SKM-1 treated with dmso at 0.1 percent for 144 hours (cell line): ENCODE measurements at regions not wholly inside any gene's neighbourhood (a gene's known extent, or its start where the extent isn't known, plus 50 kb on each side); places are given as distances from the start of the nearest gene placed in this dataset.

ENCODE experiments used
- DNase-seq: peaks from one replicate; lab custom pipeline; 2025; ENCODE audit not compliant: unreplicated experiment; lab: John Stamatoyannopoulos, UW

DNA sequence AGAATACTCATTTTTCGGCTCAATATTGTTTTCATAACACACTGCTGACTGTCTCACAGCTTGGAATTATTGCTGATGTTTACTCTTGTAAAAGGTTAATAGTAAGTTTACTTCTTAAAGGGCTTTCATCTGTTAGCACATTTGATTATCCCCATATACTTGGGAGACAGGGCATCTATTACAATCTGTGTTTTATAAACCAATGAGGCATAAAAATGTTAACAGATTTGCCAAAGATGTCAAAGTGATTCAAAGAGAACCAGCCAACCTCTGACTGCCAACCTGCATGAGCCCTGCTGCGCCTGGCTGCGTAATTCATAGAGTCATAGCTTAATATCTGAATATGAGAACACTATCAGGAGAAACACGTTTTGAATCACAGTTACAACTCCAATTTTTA, 665.6 kb downstream of the TRIML1 start:
- DNase-seq: no peak

- DNase-seq: no peak
Measured at GRCh38 chr4:188811121-188811520, 671.9 kb downstream of the TRIML1 start.

DNA sequence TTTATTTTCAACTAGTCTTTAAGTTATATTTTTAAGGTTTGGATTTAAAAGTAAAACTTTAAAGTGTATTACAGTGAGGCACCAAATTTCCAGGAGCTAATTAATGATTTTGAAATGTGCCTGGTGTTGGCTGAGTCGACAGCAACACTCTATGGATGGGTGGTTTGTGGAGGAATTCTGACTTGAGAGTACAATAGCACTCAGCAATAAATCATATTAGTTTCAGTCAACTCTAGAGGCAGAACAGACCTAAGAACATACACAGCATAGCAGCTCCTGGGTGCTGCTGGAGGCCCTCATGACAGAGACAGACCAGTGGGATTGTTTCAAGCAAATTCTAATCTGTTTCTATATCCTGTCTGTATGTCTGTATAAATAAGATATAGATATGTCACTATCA, 673.4 kb downstream of the TRIML1 start:
- no peak for DNase-seq

- no peak for DNase-seq
Measured at GRCh38 chr4:188818300-188818699, 679.1 kb downstream of the TRIML1 start.

DNA sequence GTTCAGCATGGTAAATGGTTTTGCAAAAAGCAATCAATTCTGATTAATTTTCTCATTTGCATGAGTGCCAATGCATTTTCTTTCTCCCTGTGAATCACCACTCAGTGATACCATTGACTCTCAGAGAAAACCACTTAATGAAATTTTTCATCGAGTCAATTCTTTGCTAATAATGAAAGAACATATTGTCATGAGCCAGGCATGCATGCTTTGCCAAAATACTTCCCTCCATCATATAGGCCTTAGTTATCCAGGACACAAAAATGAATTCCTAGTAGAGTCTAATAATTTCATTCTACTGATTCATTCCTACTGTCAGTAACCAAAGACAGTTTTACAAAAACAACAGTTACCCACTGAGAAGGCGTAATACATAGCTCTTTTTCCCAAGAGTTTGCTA, 680.0 kb downstream of the TRIML1 start:
- no peak for DNase-seq

DNA sequence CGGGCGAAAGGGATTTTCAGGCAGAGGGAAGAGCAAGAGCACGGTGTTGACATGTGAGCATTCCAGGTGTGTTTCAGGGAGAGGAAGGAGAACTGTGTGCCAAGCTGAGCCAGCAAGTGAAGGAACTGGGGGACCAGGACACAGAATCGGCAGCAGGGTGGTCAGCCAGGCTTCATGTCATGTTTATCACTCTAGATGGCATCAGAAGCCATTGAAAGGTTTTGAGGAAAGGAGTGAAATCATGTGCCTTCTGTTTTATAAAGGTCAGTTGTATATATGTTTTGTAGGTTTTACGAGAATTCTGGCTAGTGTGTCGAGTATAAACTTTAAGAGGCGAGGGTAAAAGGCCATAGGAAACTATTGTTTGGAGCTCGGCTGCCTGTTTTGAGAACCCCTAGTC, 682.3 kb downstream of the TRIML1 start:
- no peak for DNase-seq

- no peak for DNase-seq
Measured at GRCh38 chr4:188822698-188823097, 683.5 kb downstream of the TRIML1 start.

GRCh38 chr4:188824553-188824952, 685.3 kb downstream of the TRIML1 start:
- DNase-seq: no peak

- no peak for DNase-seq
Measured at GRCh38 chr4:188826393-188826792, 687.2 kb downstream of the TRIML1 start.

DNA sequence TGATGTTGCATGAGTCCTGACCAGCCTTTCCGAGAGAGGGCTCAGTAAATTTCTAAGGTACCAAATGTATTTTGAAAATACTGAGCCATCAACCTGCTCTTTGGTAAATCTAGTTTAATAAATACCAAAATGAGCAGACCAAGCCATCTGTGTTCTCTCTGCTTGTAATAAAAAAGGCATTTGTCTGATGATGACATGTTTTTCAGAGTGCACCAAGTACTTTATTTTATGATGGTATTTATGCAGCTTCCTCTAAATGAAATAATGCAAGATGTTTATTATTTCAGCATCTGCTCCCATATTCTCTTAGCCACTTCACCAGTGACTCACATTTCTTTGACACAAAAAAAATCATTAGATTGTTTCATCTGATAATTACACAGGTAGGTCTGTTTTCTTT, 700.5 kb downstream of the TRIML1 start:
- DNase-seq: no peak

DNA sequence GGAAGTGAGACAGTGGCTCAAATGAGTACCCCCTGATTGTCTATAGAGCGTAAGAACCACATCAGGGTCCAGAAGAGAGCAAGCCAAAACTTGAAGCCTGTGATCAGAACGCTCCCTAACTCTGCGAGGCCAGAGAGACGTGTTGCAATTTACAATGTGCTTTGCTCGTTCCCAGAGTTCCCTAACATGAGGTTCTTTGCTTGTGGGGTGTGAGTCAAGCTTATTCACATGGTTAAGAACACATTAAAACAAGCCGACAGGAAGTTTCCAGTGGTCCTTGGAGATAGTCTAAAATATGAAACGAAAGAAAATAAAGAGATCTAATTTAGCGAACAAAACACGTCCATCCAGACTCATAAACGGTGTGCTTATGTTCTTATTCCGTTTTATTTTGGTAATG, 702.3 kb downstream of the TRIML1 start:
- DNase-seq: no peak

GRCh38 chr4:188854436-188854835, 715.2 kb downstream of the TRIML1 start:
- no peak for DNase-seq

- DNase-seq: no peak
Measured at GRCh38 chr4:188858696-188859095, 719.5 kb downstream of the TRIML1 start.

DNA sequence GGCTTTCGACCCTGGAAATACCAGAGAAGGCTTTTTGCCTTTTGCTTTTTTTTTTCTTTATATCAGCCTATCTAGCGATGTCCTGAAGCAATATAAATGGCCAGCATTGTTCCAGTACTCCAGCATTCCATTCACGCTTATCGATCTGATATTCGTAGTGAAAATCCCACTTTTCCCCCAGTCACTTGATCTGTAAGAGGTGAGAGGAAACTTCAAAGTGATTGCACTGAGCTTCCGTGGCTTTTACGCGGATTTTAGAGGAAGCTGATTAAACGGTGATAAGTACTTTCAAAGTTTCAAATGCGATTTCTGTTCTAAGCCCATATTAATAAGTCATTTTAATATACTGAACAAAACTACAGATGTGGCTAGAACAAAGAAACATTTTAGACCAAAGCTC, 725.5 kb downstream of the TRIML1 start:
- DNase-seq: no peak

GRCh38 chr4:188867796-188868195, 728.6 kb downstream of the TRIML1 start:
- DNase-seq: no peak

DNA sequence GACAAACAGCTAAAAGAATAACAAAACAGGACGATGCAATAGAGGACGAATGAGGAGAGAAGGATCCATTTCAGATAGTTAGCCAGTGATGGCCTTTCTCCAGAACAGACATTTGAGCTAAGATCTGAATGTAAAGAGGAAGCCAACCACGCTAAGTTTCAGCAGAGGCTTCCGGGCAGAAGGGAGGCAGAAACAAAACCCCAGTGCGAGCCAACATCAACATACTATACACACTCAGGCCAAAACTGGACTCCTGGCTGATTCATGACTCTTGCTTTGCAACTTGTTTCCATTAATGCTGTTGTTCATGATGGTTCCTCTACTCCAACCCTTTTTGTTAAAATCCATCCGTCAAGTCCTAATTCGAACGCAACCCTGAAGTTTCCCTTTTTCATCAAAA, 730.3 kb downstream of the TRIML1 start:
- no peak for DNase-seq

- no peak for DNase-seq
Measured at GRCh38 chr4:188872809-188873208, 733.6 kb downstream of the TRIML1 start.

- no peak for DNase-seq
Measured at GRCh38 chr4:188876881-188877280, 737.6 kb downstream of the TRIML1 start.

- no peak for DNase-seq
Measured at GRCh38 chr4:188879598-188879997, 740.4 kb downstream of the TRIML1 start.

- DNase-seq: no peak
Measured at GRCh38 chr4:188887905-188888304, 748.7 kb downstream of the TRIML1 start.

- DNase-seq: no peak
Measured at GRCh38 chr4:188892837-188893236, 753.6 kb downstream of the TRIML1 start.

DNA sequence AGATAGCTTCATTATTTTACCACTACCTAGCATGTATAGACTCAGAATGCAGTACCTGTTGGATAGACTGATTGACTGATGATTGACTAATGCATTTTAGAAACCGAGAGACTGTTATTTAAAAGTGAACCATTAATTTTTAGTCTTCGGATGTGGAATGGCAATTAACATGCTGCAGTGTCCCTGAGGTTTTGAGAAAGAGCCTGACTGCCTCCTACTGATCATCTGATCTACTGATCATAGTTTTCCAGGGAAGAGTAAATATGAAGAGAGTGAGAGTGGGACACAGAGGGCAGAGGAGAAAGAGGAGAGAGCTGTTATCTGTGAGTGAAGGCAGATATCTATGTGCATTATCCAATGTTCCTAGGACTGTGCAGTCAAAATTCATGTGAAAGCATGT, 764.7 kb downstream of the TRIML1 start:
- no peak for DNase-seq

GRCh38 chr4:188904617-188905016, 765.4 kb downstream of the TRIML1 start:
- DNase-seq: no peak

- DNase-seq: no peak
Measured at GRCh38 chr4:188905248-188905647, 766.0 kb downstream of the TRIML1 start.
